Lower leg skin (tissue), 4 donors: ENCODE measurements at regions not wholly inside any gene's neighbourhood (a gene's known extent, or its start where the extent isn't known, plus 50 kb on each side); places are given as distances from the start of the nearest gene placed in this dataset.

Experiments used
- DNase-seq, 2 donors: peaks; one replicate each; pipeline ENCODE4 v3.0.0-alpha.2; 2019; ENCODE audit warnings: low spot score in 2 of 2
- H3K4me3 ChIP-seq: fragments of 200-600 bp; sonication (generic); 2 replicates; pipeline ENCODE4 v1.5.1; 2017; ENCODE audit warnings: mild to moderate bottlenecking, low read depth; ENCODE audit not compliant: poor library complexity, severe bottlenecking
- CTCF ChIP-seq, 3 donors: fragments of 450-650 bp; IDR thresholded peaks; one replicate each; pipeline ENCODE4 v1.5.1; 2016; ENCODE audit warnings: antibody characterized with exemption in 3 of 3, mild to moderate bottlenecking in 3 of 3, moderate library complexity in 2 of 3
- POLR2A ChIP-seq, 2 donors: fragments of 450-650 bp; IDR thresholded peaks; one replicate each; pipeline ENCODE4 v1.6.1; 2016 to 2017; ENCODE audit warnings: antibody characterized with exemption in 2 of 2, mild to moderate bottlenecking in 1 of 2, moderate library complexity in 1 of 2
- WGBS, 2 donors: methylation state at CpG; one replicate each; pipeline ENCODE4 v1.1.5; 2018; 5-methylcytosine and 5-hydroxymethylcytosine counted together
- intact Hi-C: fragments of 100-400 bp; cut with DNase I; formaldehyde crosslinking; loops from one replicate; pipeline ENCODE4 v1.15.0; 2023; ENCODE audit warnings: low total_unique reads

DNA sequence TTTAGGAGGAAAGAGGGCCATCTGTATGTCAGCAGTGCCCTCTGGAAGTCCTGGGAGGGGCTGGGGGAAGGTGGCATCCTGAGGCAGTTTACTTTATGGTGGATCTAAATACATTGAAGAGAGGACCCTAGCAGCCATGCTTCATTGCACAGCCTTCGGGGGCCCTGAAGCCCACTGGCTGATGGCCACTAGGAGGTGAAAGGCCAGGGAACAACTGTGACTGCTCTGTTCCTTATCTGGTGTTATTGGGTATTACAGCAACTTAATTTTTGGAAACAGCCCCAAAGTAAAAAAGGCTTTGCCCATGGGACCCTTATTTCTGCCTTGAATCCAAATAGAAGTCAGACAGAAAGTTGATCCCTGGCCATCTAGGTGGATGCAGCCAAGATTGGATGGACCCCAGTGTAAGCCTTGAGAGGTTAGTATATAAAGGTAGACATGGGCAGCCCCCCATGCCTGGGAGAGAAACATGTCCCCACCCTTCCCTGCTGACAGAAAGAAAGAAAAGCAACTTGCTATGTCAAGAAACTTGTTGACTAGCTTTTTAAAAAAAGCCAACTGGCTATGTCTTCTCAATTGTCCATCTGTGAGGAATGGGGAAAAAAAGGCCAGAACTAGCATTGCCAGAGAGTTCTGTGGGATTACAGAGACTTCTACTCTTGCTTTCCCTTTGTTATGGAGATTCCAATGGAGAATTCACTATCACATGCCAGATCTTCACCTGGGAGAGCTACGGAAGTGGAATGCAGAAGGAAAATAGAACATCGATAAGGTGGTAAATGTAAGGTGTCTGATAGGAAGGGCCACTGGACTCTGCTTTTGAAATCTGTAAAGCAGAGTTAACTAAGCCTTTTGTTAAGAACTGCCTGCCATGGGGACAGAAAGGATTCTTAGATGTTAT, 58.6 kb upstream of the OSR1 start:
- 82 to 87% methylated on average over 3 of the region's 3 CpGs for WGBS, 2 donors
- H3K4me3 ChIP-seq: no peak overlapping the region
- TF ChIP-seq POLR2A (IDR thresholded peaks at IDR 0.05): no peak
- no peak for TF ChIP-seq CTCF (IDR thresholded peaks at IDR 0.05)
- DNase-seq: no peak
- intact Hi-C loops: no loop called here

DNA sequence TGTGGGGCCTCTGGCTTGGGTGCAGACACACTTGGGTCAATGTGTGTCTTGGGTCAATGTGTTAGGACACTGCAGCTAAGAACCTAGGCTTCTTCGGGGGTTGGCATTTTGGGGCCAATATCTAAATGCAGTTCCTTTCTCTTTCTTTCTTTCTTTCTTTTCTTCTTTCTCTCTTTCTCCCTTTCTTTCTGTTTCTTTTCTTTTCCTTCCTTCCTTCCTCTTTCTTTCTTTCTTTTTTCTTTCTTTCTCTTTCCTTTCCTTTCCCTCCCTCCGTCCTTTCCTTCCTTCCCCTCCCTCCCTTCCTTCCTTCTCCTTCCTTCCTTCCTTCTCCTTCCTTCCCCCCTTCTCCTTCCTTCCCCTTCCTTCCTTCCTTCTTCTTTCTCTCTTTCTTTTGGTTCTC, 57.7 kb upstream of the OSR1 start:
- intact Hi-C loops: no loop called here
- 83% methylated on average over 2 of the region's 2 CpGs for WGBS, 2 donors
- no peak for TF ChIP-seq CTCF (IDR thresholded peaks at IDR 0.05)
- H3K4me3 ChIP-seq: no peak overlapping the region
- DNase-seq: no peak

DNA sequence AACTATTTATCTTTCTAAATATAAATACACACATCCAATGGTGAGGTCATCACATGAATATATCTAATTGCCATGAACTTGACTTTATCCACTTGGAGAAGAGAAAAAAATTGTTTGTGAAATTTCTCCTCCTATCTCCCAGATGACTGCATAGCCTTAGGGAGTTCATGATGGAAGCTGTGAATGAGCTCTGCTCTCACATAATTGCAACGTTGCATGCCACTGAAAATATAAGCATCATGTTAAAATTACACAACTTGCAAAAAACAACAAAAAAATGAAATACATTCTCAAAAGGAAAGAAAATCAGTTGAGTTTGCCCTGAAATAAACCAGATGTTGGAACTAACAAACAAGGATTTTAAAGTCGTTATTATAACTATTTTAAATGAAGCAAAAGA, 50.6 kb upstream of the OSR1 start:
- 19 to 28% methylated on average over 2 of the region's 2 CpGs for WGBS, 2 donors
- H3K4me3 ChIP-seq: no peak overlapping the region
- TF ChIP-seq CTCF (IDR thresholded peaks at IDR 0.05): no peak
- TF ChIP-seq POLR2A (IDR thresholded peaks at IDR 0.05): no peak
- no peak for DNase-seq
- intact Hi-C loops: no loop called here

GRCh38 chr2:19408592-19408991, 50.2 kb upstream of the OSR1 start:
- H3K4me3 ChIP-seq: no peak overlapping the region
- TF ChIP-seq POLR2A (IDR thresholded peaks at IDR 0.05): no peak
- TF ChIP-seq CTCF (IDR thresholded peaks at IDR 0.05): no peak
- intact Hi-C loops: no loop called here

More at GRCh38 chr2:19408592-19408991, 50.2 kb upstream of the OSR1 start:
- no peak for DNase-seq
